ENCODE measurements at regions not wholly inside any gene's neighbourhood (a gene's known extent, or its start where the extent isn't known, plus 50 kb on each side); places are given as distances from the start of the nearest gene placed in this dataset.

DNA sequence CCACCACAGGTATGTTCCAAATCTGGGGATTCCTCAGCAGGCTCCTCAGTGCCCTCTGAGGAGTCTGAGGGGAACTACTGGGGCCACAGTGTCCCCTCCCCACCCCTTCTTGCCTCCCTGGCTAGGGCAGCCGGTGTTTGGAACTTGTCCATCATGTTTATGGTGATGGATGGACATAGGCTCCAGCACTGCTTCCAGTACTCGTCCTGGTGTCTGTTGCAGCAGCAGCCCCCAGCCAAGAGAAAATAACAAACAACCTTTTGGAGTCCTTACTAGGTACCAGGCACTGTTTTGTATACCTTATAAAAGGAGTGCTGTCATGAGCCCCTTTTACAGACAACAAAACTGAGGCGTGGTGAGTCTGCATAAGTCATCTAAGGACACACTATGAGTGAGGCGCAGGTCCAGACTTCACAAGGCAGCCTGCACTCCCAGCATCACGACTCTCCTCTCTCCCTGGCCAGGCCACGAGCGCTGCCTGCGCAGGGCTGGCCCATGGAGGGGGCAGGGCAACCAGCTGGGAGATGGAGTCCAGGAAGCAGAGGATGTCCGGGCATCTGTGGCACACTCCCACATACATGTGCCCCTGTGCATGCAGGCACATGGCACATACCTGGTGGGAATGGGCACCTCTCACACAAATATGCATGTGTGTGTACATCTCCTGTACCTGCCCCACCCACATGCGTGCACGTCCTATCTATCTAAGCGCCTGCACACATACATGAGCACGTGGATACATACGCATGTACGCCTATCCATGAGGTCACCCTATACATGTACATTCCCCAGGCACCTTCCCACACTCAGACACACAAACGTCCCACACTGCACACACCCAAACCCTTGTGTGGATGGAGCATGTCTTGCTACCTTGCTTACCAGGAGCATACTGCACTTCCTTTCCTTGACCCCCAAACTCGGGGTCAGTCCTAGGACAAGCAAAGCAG, 152.7 kb downstream of the VEGFA start:
- CTCF ChIA-PET, result no interaction called here
- no peak for ATAC-seq
- H3K27me3 ChIP-seq (replicated peaks in 1 of 2; ENCODE audit: control insufficient read depth in 2 of 2, insufficient read depth in 2 of 2, low read length in 1 of 2), result no peaks in the 10 kb centered on the region
- DNase-seq (ENCODE audit: low read depth, low spot score), result no peak
- in situ Hi-C loops (cut with MboI) (no loop called here), intact Hi-C loops (cut with micrococcal nuclease; ENCODE audit: unreplicated experiment) (no loop called here)
- peaks cover 7% of the 10 kb centered on the region; the same call in 1 of the 2 replicates for H3K4me1 ChIP-seq (ENCODE audit: control insufficient read depth, insufficient read depth, low read length)
- H3K36me3 ChIP-seq (ENCODE audit: control insufficient read depth in 2 of 2, insufficient read depth in 2 of 2, low read length in 1 of 2), result no peaks in the 10 kb centered on the region
- FAIRE-seq, result no peak
- H4K20me1 ChIP-seq (ENCODE audit: control insufficient read depth, insufficient read depth), result no peaks in the 10 kb centered on the region
- TF ChIP-seq ASH2L (IDR thresholded peaks at IDR 0.05; ENCODE audit: borderline replicate concordance, low read depth), result no peak
- no peak for TF ChIP-seq RAD51 (IDR thresholded peaks at IDR 0.05)
- TF ChIP-seq PAX8 (IDR thresholded peaks at IDR 0.05), result no peak
- TF ChIP-seq BACH1 (IDR thresholded peaks at IDR 0.05; ENCODE audit: borderline replicate concordance), result no peak
- TF ChIP-seq, protein P1, sequence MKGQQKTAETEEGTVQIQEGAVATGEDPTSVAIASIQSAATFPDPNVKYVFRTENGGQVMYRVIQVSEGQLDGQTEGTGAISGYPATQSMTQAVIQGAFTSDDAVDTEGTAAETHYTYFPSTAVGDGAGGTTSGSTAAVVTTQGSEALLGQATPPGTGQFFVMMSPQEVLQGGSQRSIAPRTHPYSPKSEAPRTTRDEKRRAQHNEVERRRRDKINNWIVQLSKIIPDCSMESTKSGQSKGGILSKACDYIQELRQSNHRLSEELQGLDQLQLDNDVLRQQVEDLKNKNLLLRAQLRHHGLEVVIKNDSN (IDR thresholded peaks at IDR 0.05; ENCODE audit: borderline replicate concordance, extremely low read length, insufficient read depth, low read depth, low read length), result no peak
- no peak for TF ChIP-seq FOXM1 (IDR thresholded peaks at IDR 0.05; ENCODE audit: low read depth, low read length)
- no peak for TF ChIP-seq BHLHE40 (IDR thresholded peaks at IDR 0.05; ENCODE audit: borderline replicate concordance in 1 of 2, low read depth in 2 of 2, low read length in 1 of 2)
- TF ChIP-seq EED (IDR thresholded peaks at IDR 0.05; ENCODE audit: low read depth), result no peak
- no peak for TF ChIP-seq ZBTB40 (IDR thresholded peaks at IDR 0.05; ENCODE audit: borderline replicate concordance)
- TF ChIP-seq ZNF217 (IDR thresholded peaks at IDR 0.05), result no peak
- TF ChIP-seq, protein P2, sequence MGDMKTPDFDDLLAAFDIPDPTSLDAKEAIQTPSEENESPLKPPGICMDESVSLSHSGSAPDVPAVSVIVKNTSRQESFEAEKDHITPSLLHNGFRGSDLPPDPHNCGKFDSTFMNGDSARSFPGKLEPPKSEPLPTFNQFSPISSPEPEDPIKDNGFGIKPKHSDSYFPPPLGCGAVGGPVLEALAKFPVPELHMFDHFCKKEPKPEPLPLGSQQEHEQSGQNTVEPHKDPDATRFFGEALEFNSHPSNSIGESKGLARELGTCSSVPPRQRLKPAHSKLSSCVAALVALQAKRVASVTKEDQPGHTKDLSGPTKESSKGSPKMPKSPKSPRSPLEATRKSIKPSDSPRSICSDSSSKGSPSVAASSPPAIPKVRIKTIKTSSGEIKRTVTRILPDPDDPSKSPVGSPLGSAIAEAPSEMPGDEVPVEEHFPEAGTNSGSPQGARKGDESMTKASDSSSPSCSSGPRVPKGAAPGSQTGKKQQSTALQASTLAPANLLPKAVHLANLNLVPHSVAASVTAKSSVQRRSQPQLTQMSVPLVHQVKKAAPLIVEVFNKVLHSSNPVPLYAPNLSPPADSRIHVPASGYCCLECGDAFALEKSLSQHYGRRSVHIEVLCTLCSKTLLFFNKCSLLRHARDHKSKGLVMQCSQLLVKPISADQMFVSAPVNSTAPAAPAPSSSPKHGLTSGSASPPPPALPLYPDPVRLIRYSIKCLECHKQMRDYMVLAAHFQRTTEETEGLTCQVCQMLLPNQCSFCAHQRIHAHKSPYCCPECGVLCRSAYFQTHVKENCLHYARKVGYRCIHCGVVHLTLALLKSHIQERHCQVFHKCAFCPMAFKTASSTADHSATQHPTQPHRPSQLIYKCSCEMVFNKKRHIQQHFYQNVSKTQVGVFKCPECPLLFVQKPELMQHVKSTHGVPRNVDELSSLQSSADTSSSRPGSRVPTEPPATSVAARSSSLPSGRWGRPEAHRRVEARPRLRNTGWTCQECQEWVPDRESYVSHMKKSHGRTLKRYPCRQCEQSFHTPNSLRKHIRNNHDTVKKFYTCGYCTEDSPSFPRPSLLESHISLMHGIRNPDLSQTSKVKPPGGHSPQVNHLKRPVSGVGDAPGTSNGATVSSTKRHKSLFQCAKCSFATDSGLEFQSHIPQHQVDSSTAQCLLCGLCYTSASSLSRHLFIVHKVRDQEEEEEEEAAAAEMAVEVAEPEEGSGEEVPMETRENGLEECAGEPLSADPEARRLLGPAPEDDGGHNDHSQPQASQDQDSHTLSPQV (IDR thresholded peaks at IDR 0.05), result no peak
- TF ChIP-seq, protein P3, sequence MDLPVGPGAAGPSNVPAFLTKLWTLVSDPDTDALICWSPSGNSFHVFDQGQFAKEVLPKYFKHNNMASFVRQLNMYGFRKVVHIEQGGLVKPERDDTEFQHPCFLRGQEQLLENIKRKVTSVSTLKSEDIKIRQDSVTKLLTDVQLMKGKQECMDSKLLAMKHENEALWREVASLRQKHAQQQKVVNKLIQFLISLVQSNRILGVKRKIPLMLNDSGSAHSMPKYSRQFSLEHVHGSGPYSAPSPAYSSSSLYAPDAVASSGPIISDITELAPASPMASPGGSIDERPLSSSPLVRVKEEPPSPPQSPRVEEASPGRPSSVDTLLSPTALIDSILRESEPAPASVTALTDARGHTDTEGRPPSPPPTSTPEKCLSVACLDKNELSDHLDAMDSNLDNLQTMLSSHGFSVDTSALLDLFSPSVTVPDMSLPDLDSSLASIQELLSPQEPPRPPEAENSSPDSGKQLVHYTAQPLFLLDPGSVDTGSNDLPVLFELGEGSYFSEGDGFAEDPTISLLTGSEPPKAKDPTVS (IDR thresholded peaks at IDR 0.05; ENCODE audit: low read depth, low read length), result no peak
- RAD21 ChIA-PET (ENCODE audit: unreplicated experiment), result no interaction called here
- WGBS (ENCODE audit: insufficient coverage, insufficient replicate concordance, low lambda C conversion rate, missing lambda C conversion rate), result 54% methylated on average over 17 of the region's 17 CpGs
- H2AFZ ChIP-seq (ENCODE audit: control insufficient read depth, low read depth, low read length), result no peak overlapping the region
- no peak overlapping the region for H3K4me3 ChIP-seq
- no peaks in the 10 kb centered on the region for H3K79me2 ChIP-seq (ENCODE audit: control insufficient read depth, insufficient read depth, low read length)
- no peak overlapping the region for H3K9ac ChIP-seq (ENCODE audit: control insufficient read depth, insufficient read depth, low read length)
- no peak overlapping the region for H3K4me2 ChIP-seq (ENCODE audit: control insufficient read depth, insufficient read depth)
- H3K27ac ChIP-seq (ENCODE audit: control insufficient read depth, insufficient read depth), result no peak overlapping the region
- BruUV-seq (replicated peaks), result no TSS peak
- H3K9me3 ChIP-seq (replicated peaks; ENCODE audit: control insufficient read depth, insufficient read depth, low read length), result no peaks in the 10 kb centered on the region
- POLR2A ChIA-PET, result no interaction called here
- SMC1A ChIA-PET (ENCODE audit: uncharacterized antibody, unreplicated experiment), result interaction anchor here (1.9 kb wide), 1 partner anchor 10 kb away, joined by 6 read pairs; no protein-coding TSS in a partner anchor
